ENCODE measurements at regions not wholly inside any gene's neighbourhood (a gene's known extent, or its start where the extent isn't known, plus 50 kb on each side); places are given as distances from the start of the nearest gene placed in this dataset.

GRCh38 chr12:111067498-111067897 is 147.1 kb upstream of the MYL2 start:
- no peak for TF ChIP-seq PREB (CRISPR knock-in tag; IDR thresholded peaks at IDR 0.05; ENCODE audit: borderline replicate concordance)
- no peak for TF ChIP-seq MXD4 (CRISPR knock-in tag; IDR thresholded peaks at IDR 0.05; ENCODE audit: borderline replicate concordance)
- TF ChIP-seq ZBTB43 (CRISPR knock-in tag; IDR thresholded peaks at IDR 0.05), result no peak
- no peak for TF ChIP-seq ZNF232 (CRISPR knock-in tag; IDR thresholded peaks at IDR 0.05)
- no peak for TF ChIP-seq ATF2 (CRISPR knock-in tag; IDR thresholded peaks at IDR 0.05; ENCODE audit: borderline replicate concordance, low read depth)
- TF ChIP-seq HMGXB4 (CRISPR knock-in tag; IDR thresholded peaks at IDR 0.05), result no peak
- no peak for TF ChIP-seq CTCF (IDR thresholded peaks at IDR 0.05)
- no peak for TF ChIP-seq ZBTB21 (CRISPR knock-in tag; IDR thresholded peaks at IDR 0.05; ENCODE audit: borderline replicate concordance)
- TF ChIP-seq ZNF219 (CRISPR knock-in tag; IDR thresholded peaks at IDR 0.05; ENCODE audit: borderline replicate concordance), result no peak
- no peak for TF ChIP-seq USF2 (CRISPR knock-in tag; IDR thresholded peaks at IDR 0.05)
- no peak for TF ChIP-seq USF1 (CRISPR knock-in tag; IDR thresholded peaks at IDR 0.05)
- TF ChIP-seq TP53 (CRISPR knock-in tag; IDR thresholded peaks at IDR 0.05), result no peak
